ENCODE measurements at regions not wholly inside any gene's neighbourhood (a gene's known extent, or its start where the extent isn't known, plus 50 kb on each side); places are given as distances from the start of the nearest gene placed in this dataset.

- H3K27me3 ChIP-seq (ENCODE audit: low read depth): no peaks in the 10 kb centered on the region
- intact Hi-C loops (cut with DNase I): no loop called here
- H3K36me3 ChIP-seq: no peaks in the 10 kb centered on the region
- H3K27ac ChIP-seq: no peak overlapping the region
- ATAC-seq: peak in 1 of 2 donors; percentile 28
- no peak overlapping the region for H3K4me3 ChIP-seq
- H3K9me3 ChIP-seq: no peaks in the 10 kb centered on the region
- H3K4me1 ChIP-seq: no peaks in the 10 kb centered on the region
- no peak for TF ChIP-seq CTCF (IDR thresholded peaks at IDR 0.05)
- DNase-seq: no peak
Observed at GRCh38 chr15:91426412-91426811, 326.4 kb downstream of the SV2B start.

- no peak overlapping the region for H3K27ac ChIP-seq
- H3K27me3 ChIP-seq (ENCODE audit: low read depth): no peaks in the 10 kb centered on the region
- no peaks in the 10 kb centered on the region for H3K36me3 ChIP-seq
- intact Hi-C loops (cut with DNase I): no loop called here
- no peaks in the 10 kb centered on the region for H3K4me1 ChIP-seq
- no peak for ATAC-seq
- H3K9me3 ChIP-seq: no peaks in the 10 kb centered on the region
- no peak for TF ChIP-seq CTCF (IDR thresholded peaks at IDR 0.05)
- DNase-seq: no peak
- H3K4me3 ChIP-seq: no peak overlapping the region
Observed at GRCh38 chr15:91429973-91430372, 329.9 kb downstream of the SV2B start.

- no peak for TF ChIP-seq CTCF (IDR thresholded peaks at IDR 0.05)
- DNase-seq (no peak), ATAC-seq (no peak)
- Histone ChIP-seq H3K4me1 (no peaks in the 10 kb centered on the region), H3K4me3 (no peak overlapping the region), H3K36me3 (no peaks in the 10 kb centered on the region), H3K9me3 (no peaks in the 10 kb centered on the region), H3K27me3 (ENCODE audit: low read depth) (no peaks in the 10 kb centered on the region), H3K27ac (no peak overlapping the region)
- intact Hi-C loops (cut with DNase I): no loop called here
Observed at GRCh38 chr15:91431041-91431715, 331.1 kb downstream of the SV2B start.

- intact Hi-C loops (cut with DNase I): no loop called here
- no peak overlapping the region for H3K27ac ChIP-seq
- no peaks in the 10 kb centered on the region for H3K36me3 ChIP-seq
- no peak for DNase-seq
- no peaks in the 10 kb centered on the region for H3K9me3 ChIP-seq
- TF ChIP-seq CTCF (IDR thresholded peaks at IDR 0.05): no peak
- no peak overlapping the region for H3K4me3 ChIP-seq
- H3K4me1 ChIP-seq: no peaks in the 10 kb centered on the region
- H3K27me3 ChIP-seq (ENCODE audit: low read depth): no peaks in the 10 kb centered on the region
- no peak for ATAC-seq
Observed at GRCh38 chr15:91435113-91435512, 335.1 kb downstream of the SV2B start.

GRCh38 chr15:91444656-91445055 is 344.6 kb downstream of the SV2B start:
- Histone ChIP-seq H3K27ac (no peak overlapping the region), H3K27me3 (ENCODE audit: low read depth) (no peaks in the 10 kb centered on the region), H3K9me3 (no peaks in the 10 kb centered on the region), H3K4me1 (no peaks in the 10 kb centered on the region), H3K36me3 (no peaks in the 10 kb centered on the region), H3K4me3 (no peak overlapping the region)
- ATAC-seq: no peak
- intact Hi-C loops (cut with DNase I): no loop called here
- no peak for TF ChIP-seq CTCF (IDR thresholded peaks at IDR 0.05)
- no peak for DNase-seq

All from lower lobe of right lung (tissue), 2 donors.